H1 (cell line): ENCODE measurements at regions not wholly inside any gene's neighbourhood (a gene's known extent, or its start where the extent isn't known, plus 50 kb on each side); places are given as distances from the start of the nearest gene placed in this dataset.

ENCODE experiments used
- CHD1 ChIP-seq: IDR thresholded peaks from 2 replicates; pipeline ENCODE4 v1.6.1; 2012; ENCODE audit warnings: low read depth, low read length, improper control_type of control experiment
- CTCF ChIP-seq, 3 experiments: IDR thresholded peaks; 1 replicate in 2 of 3; 2 replicates in 1 of 3; pipeline versions ENCODE4 v1.5.1 to v1.6.1; 2011; ENCODE audit warnings: low read length in 3 of 3, mild to moderate bottlenecking in 3 of 3, inconsistent platforms in 2 of 3, low read depth in 1 of 3, moderate library complexity in 1 of 3; ENCODE audit not compliant: insufficient read depth in 1 of 3; ENCODE audit errors: control extremely low read depth in 1 of 3
- GTF2F1 ChIP-seq: IDR thresholded peaks from 2 replicates; pipeline ENCODE4 v1.6.1; 2012; ENCODE audit warnings: low read depth, low read length, improper control_type of control experiment, borderline replicate concordance
- HDAC2 ChIP-seq, 2 experiments: fragments of 300-600 bp in 1 of 2; sonication (generic) in 1 of 2; IDR thresholded peaks; 2 replicates each; pipeline ENCODE4 v1.6.1; 2011 to 2012; ENCODE audit warnings: low read depth in 2 of 2, low read length in 2 of 2, mild to moderate bottlenecking in 2 of 2, moderate library complexity in 2 of 2, borderline replicate concordance in 1 of 2, inconsistent platforms in 1 of 2
- MAFK ChIP-seq: IDR thresholded peaks from 2 replicates; pipeline ENCODE4 v1.6.1; 2012; ENCODE audit warnings: low read depth, mild to moderate bottlenecking, improper control_type of control experiment, low read length
- PHF8 ChIP-seq: fragments of 200-600 bp; sonication (generic); conservative IDR thresholded peaks from 2 replicates; pipeline ENCODE4 v1.7.1; 2012; ENCODE audit warnings: low read depth, mild to moderate bottlenecking, inconsistent platforms, low read length, moderate library complexity
- POLR2A ChIP-seq, 2 experiments: IDR thresholded peaks; 1 replicate in 1 of 2; 2 replicates in 1 of 2; pipeline ENCODE4 v1.6.1; 2011; ENCODE audit warnings: low read depth in 2 of 2, low read length in 2 of 2, mild to moderate bottlenecking in 2 of 2; ENCODE audit errors: control extremely low read depth in 1 of 2

- no peak for TF ChIP-seq MAFK
- no peak for TF ChIP-seq CTCF (IDR thresholded peaks at IDR 0.05; ENCODE audit: control extremely low read depth in 1 of 3, insufficient read depth in 1 of 3, low read depth in 1 of 3, low read length in 3 of 3)
- no peak for TF ChIP-seq HDAC2 (IDR thresholded peaks at IDR 0.05; ENCODE audit: borderline replicate concordance in 1 of 2, low read depth in 2 of 2, low read length in 2 of 2)
- no peak for TF ChIP-seq CHD1
- TF ChIP-seq POLR2A (IDR thresholded peaks at IDR 0.05; ENCODE audit: control extremely low read depth in 1 of 2, low read depth in 2 of 2, low read length in 2 of 2): no peak
- TF ChIP-seq PHF8: no peak
- TF ChIP-seq GTF2F1: no peak
Measured at GRCh38 chr1:57796616-57797015, 372.8 kb upstream of the DAB1 start.
